Left renal cortex interstitium (tissue), 4 donors: ENCODE measurements at regions not wholly inside any gene's neighbourhood (a gene's known extent, or its start where the extent isn't known, plus 50 kb on each side); places are given as distances from the start of the nearest gene placed in this dataset.
"Not testable (repeated sequence)": the region's sequence is repeated elsewhere in the genome, so short reads cannot be mapped to it uniquely, and the experiment has no call there.

Experiments used
- DNase-seq, 4 donors: peaks; one replicate each; pipeline ENCODE4 v3.0.0-alpha.2; 2013; ENCODE audit warnings: low read depth in 4 of 4, low spot score in 2 of 4, missing footprints in 1 of 4

DNA sequence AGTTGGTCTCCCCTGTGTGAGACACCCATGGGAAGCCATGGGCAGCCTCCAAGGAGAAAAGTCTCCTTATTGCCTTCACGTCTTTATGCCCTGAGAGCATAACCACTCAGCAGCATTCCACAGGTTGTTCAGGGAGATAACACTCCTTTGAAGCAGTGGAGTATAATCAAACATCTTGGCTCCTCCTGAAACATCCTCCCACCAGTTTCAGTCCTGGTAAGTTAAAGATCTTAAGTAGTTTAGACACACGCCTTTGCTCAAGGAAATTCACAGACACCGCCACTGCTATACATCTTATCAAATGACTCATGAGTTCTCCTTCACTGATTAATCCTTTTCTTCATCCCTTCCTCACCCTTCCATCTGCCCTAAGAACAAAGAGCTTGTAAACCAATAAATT is 446.5 kb upstream of the RASGRP1 start:
- not testable (repeated sequence) for DNase-seq

DNA sequence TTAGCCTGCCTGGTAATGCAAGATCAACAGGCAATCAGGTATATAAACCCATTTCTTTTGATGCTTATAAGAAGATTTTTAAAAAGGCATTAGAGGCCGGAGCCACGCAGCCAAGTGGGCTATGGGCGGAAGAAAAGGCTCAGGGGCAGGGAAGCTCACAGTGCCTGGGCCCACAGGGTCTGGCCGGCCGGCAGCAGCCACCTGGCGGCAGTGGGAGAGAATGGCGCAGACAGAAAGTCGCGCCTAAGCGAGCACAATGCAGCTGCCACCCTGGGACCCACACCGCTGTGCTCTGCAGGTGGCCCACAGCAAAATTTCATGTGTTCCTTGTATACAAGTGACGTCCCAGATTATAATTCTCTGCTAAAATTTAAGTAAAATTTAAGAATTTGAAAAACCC is 448.6 kb upstream of the RASGRP1 start:
- no peak for DNase-seq

DNA sequence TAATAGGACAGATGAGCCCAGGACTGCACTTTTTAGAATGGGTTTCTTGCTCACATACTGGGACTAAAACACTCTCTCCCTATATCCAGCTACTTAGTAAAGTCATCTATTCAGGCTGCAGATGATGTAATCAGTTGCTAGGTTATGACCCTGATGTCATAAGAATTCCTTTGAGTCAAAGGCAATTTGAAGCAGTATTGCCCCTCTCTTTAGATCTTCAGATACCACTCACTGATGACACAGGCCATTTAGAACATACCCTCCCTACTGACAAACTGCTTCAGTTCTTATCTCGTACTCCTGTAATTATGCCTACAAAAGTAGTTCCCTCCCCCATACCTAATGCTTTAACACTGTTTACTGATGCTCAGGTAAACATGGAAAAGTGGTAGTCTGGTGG is 450.1 kb upstream of the RASGRP1 start:
- no peak for DNase-seq

DNA sequence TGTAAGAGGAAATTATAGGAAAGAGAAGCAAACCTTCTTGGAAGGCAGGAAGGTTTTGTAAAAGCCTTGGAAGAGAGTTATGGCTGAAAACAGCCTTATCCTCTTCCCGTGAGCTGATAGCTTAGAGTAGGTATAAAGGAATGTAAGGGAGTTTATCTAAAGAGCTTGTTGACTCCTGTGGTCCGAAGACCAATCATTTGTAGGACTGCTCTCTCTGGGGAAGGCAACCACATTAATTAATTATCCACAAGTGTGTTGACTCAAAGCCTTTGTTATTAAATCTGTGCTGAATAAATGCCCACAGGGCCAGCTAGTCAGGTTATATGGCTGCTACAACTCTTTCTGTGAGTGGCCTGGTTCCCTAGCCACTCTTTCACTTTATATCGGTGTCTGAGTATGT is 452.1 kb upstream of the RASGRP1 start:
- DNase-seq, result no peak

DNA sequence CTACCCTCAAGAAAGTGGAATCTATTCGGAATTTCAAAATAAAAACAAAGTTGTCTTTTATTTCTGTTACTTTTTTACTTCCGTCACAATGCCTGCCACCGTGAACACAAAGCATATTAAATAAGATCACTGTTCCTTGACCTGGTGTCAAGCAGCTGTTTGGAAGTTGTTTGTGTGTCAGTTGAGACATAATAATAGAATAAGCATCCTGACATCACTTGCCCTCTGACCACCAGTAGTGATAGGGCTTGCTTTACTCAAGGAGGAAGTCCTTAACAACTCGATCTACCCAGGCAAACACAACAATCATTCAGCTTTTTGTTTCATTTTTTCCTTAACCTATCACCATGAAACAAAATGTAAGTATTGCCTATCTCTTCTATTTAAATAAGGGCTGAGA is 454.4 kb upstream of the RASGRP1 start:
- DNase-seq, result no peak

- DNase-seq, result no peak
Measured at GRCh38 chr15:39021341-39021740, 456.7 kb upstream of the RASGRP1 start.

GRCh38 chr15:39022532-39023305 is 458.1 kb upstream of the RASGRP1 start:
- no peak for DNase-seq

DNA sequence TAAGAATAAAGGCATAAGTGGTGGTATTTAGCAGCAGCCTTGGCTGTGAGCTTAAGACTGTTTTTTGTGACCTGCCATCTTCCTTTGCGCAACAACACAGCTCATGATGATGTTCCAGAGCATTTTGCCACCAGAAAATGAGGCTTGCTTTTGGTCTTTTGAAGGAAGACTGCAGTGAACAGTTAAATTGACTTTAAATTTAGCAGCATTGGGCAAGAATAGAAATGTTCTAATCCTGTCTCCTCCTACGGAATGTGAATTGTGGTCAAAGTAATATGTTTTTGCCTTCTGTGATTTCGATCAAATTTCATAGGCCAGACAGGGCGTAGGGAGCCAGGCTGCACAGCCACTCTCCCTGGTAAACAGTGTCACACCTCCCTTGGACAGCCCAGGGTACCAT is 460.7 kb upstream of the RASGRP1 start:
- DNase-seq, result no peak

DNA sequence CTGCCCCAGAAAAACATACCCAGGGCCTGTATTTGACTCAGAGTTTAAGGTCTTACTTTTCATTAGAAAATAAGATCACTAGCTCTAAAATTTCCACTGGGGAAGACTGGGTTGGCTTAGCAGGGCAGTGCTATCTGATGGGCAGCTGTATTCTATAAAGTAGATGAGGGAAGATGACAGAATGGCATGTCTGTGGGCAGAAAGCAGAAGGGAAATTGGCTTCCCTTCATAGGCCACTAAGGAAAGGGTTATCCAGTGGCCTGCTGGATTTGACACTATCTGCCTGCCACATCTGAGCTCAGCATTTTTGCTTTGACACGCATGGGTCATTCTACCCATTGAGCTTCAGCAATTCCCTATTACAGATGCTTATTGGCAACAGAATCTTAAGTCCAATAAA is 461.3 kb upstream of the RASGRP1 start:
- no peak for DNase-seq

- DNase-seq, result no peak
Measured at GRCh38 chr15:39028069-39028468, 463.5 kb upstream of the RASGRP1 start.

GRCh38 chr15:39029741-39030140 is 465.1 kb upstream of the RASGRP1 start:
- no peak for DNase-seq

GRCh38 chr15:39030291-39031070 is 465.9 kb upstream of the RASGRP1 start:
- DNase-seq, result no peak

DNA sequence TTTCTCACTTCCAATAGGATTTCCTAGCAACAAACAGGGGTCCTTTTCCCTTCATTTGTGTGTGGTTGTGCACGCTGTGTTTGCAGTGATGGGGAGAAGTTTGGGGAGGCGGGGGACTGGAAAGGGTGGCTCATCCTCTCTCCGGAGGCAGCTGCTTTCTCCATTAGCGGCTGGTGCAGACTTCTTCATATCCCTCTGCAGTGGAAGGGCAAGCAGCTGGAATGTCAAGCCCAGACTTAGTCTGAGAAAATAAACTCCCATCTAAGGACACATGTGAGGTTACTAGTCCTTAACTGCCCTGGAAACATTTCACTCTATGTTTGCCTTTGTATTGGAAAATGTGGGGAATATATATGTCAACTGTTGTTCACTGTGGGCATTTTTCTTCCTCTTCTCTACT is 467.0 kb upstream of the RASGRP1 start:
- no peak for DNase-seq

DNA sequence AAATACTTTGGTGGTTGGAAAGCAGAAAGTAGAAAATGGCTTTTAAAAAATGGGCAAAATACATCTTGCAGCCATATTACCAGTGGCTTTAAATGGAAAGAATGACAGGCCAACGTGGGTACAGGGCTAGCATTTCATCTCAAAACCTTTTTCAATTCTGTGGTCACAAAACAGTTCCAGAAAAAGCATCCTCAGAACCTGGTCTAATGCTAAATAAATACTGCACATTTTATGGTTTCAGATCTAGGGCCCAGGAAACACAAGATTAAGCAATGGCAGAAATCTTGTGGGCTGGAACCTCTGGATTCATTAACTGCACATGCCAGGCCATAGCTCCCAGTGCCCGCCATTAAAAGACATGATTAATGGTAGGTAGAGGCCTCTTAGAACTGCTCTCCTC is 470.2 kb upstream of the RASGRP1 start:
- DNase-seq, result no peak

GRCh38 chr15:39037611-39038010 is 473.0 kb upstream of the RASGRP1 start:
- not testable (repeated sequence) for DNase-seq

- no peak for DNase-seq
Measured at GRCh38 chr15:39040861-39041260, 476.2 kb upstream of the RASGRP1 start.

GRCh38 chr15:39041979-39042495 is 477.4 kb upstream of the RASGRP1 start:
- DNase-seq, result no peak

- DNase-seq, result no peak
Measured at GRCh38 chr15:39051626-39052322, 487.2 kb upstream of the RASGRP1 start.

GRCh38 chr15:39052323-39052705 is 487.7 kb upstream of the RASGRP1 start:
- no peak for DNase-seq

GRCh38 chr15:39053480-39053879 is 488.9 kb upstream of the RASGRP1 start:
- DNase-seq, result no peak

- no peak for DNase-seq
Measured at GRCh38 chr15:39054128-39054732, 489.6 kb upstream of the RASGRP1 start.
